ENCODE measurements at regions not wholly inside any gene's neighbourhood (a gene's known extent, or its start where the extent isn't known, plus 50 kb on each side); places are given as distances from the start of the nearest gene placed in this dataset.
"Not testable (repeated sequence)": the region's sequence is repeated elsewhere in the genome, so short reads cannot be mapped to it uniquely, and the experiment has no call there.

DNA sequence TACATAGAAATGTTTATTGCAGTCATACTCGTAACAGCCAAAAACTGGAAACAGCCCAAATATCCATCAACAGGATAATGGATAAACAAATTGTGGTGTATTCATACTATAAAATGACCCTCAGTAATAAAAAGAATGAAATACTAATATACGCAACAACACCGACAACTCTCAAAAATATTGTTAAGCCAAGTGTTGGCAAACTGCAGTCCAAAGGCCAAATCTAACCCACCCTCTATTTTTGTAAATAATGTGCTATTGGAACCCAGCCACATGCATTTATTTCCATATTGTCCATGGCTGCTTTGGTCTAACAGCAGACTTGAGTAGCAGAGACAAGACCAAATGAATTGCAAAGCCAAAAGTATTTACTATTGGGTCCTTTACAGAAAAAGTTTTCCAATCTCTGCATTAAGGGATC is 151.0 kb downstream of the MREG start:
- no peak for DNase-seq (ENCODE audit: low spot score)

DNA sequence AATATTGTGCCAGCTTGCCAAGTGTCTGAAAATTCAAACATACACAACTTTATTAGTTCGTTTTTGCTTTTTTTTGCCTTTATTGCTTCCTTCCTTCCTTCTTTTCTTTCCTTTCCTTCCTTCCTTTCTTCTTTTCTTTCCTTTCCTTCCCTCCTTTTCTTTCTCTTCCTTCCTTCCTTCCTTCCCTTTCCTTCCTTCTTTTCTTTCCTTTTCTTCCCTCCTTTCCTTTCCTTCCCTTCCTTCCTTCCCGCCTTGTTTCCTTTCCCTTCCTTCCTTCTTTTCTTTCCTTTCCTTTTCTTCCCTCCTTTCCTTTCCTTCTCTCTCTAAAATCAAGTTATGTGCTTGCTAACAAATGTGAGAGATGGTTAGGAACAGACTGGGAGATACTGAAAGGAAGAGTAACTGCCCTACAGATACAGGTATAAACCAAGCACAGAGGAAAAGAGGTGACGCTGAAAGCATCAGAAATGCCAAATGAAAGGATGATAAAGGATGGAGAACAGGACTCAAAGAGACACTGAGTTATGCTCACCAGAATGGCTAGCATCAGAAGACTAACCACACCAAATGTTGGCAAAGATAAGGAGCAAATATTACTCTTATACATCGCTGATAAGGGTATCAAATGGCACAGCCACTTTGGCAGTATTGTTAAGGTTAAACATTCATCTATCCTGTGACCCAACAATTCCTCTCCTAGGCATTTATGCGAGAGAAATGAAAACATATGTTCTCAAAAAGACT is 151.6 kb downstream of the MREG start:
- no peak for DNase-seq (ENCODE audit: low spot score)

DNA sequence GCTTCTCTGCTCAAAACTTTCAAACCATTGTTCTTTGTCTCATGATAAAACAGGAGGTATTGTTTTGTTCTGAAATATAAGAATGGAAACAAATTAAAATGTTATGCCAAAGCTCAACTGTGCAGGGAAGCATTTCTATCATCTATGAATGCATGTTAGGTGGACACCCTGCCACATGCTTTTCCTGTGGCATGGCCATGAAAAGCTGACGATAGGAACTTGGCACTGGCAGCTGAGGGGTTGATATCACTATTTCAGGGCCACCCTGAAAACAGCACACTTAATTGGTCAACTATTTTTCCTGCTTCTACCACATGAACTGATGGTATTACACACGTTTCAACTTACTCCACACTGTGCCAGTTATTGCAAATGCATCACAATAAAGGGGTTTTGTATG is 157.3 kb downstream of the MREG start:
- DNase-seq (ENCODE audit: low spot score), result no peak

- not testable (repeated sequence) for DNase-seq (ENCODE audit: low spot score)
These were observed 158.0 kb downstream of the MREG start for GRCh38 chr2:215855308-215855707.

DNA sequence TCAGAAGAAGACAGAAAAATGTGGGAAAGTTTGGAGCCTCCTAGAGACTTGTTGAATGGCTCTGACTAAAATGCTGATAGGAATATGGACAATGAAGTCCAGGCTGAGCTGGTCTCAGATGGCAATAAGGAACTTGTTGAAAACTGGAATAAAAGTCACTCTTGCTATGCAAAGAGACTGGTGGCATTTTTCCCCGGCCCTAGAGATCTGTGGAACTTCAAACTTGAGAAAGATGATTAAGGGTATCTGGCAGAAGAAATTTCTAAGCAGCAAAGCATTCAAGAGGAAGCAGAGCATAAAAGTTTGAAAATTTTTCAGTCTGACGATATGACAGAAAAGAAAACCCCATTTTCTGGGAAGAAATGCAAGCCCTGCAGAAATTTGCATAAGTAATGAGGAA is 159.3 kb downstream of the MREG start:
- no peak for DNase-seq (ENCODE audit: low spot score)

DNA sequence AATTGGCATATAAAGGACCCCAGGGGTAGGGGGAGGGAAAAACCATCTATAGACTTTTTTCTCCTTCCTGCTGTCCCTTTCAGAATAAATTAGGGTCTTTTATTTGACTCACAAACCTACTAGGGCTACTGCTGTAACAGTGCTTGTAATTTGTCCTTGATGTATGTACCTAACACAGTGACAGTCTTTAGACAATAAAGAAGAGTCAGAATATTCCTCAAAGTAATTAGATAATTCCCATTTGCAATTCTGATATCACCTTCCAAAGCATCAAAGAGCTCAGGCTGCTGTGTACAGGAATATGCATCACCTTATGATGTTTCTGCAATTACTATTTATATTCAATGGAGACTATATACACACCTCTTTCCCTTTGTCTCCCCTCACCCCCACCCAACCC is 161.7 kb downstream of the MREG start:
- no peak for DNase-seq (ENCODE audit: low spot score)

- DNase-seq (ENCODE audit: low spot score), result no peak
These were observed 162.3 kb downstream of the MREG start for GRCh38 chr2:215851082-215851481.

- DNase-seq (ENCODE audit: low spot score), result no peak
These were observed 163.0 kb downstream of the MREG start for GRCh38 chr2:215850380-215850779.

- DNase-seq (ENCODE audit: low spot score), result no peak
These were observed 163.6 kb downstream of the MREG start for GRCh38 chr2:215849771-215850170.

DNA sequence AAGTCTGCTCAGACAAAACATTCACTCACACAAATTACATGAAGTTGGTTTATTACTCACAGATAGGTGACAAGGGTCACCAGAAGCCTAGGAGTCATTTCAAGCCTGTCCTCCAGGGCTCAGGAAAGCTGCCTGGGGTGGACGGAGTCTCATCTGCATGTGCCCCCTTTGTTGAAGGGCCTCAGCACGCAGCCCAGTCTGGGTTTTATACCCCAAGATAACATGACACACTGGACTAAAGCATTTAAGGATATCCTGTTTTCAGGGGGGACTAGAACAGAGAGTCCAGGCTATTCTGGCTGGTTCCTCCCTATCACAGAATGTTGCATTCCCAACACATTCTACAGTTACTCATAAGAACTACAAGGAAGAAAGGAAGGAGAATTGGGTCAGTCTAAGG is 164.7 kb downstream of the MREG start:
- no peak for DNase-seq (ENCODE audit: low spot score)

DNA sequence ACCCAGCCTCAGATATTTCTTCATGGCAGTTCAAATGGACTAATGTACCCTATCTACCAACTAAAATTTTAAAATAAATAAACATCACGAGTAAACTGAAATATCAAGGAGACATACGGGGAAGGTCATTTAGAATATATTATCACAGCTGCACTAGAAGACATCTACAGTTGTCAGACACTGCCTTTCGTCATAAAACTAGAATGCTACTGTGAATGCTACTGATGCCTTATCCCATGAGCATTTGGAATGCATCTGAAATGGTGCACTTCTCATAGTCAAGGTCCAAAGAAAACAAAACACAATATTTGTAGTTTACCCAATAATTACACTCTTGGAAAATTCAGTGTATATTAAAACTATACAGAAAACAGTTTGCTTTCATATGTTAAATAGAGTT is 165.2 kb downstream of the MREG start:
- DNase-seq (ENCODE audit: low spot score), result no peak

DNA sequence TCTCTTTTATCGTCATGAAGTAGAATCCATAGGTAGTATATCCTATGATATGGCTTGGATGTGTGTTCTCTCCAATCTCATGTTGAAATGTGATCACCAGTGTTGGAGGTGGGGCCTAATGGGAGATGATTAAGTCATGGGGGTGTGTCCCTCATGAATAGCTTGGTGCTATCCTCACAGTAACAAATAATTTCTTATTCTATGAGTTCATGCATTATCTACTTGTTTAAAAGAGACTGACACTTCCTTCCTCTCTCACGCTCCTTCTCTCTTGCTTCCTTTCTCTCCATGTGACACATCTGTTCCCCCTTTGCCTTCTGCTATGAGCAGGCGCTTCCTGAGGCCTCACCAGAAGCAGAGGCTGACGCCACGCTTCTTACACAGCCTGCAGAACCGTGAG is 165.6 kb downstream of the MREG start:
- DNase-seq (ENCODE audit: low spot score), result no peak

DNA sequence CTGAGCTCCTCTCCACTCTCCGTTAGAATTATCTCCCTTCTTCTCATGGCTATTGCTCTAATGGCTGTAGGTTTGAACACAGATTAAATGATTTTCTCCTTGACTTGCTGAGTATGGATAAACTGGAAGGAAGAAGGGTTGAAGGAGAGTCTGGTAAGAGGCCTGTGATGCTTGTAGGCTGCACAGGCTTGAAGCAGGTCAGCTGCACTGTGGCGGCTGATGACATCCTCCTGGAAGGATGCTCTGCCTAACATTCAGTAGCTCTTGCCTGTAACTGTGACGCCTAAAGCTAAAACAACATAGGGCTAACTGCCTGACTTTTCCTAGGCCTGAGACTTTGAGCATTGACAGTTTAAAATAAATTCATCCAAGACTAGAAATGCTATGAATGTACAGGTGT is 166.3 kb downstream of the MREG start:
- no peak for DNase-seq (ENCODE audit: low spot score)

DNA sequence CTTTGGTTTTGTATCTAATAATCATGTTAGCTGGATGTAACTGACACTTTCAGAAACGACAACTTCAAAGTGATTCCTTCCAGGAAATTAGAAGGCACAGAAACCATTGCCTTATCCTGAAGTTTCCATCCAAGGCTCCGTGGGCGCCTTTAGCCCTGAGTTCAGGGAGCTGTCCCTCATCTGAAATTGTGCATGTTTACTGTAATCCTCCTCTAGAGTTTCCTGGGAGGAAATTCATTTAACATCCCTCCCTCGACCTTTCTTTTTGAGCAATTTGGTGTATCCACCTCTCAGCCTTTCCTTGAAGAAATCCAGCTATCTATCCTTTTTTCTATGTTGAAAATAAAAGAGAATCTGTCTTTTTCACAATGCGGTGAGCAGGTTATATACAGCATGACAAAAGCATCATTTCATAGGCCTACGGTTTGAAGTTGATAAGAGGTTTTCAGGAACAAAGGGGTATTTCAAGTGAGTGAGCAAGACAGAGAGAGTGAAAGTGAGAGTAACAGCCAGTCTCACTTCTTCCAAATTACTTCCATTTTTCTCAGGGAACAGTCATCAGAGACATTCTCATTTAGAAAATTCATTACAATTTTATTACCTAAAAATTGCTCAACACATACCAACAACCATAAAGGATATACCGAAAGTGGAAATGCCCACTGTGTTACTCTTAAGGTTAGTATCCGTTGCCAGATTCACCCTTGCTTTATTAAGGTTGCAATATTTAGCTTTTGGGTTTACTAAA is 167.3 kb downstream of the MREG start:
- no peak for DNase-seq (ENCODE audit: low spot score)

DNA sequence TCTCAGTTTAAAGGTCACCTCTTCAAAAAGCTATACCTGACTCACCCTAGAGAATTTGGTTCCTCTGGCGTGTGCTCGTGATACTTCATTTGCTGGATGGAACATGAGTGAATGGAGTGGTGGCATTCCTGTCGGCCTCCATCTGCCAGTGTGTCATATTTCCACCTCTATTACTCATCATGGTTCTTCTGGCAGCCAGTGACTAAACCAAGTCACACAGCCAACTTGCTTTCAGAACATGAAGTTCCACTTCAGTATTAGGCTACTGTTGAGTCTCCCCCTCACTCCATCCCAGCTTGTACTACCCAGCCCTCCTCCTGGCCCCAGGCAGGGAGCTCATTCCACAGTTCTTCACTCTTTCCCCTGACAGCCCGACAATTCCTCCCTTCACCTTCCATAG is 169.8 kb downstream of the MREG start:
- DNase-seq (ENCODE audit: low spot score), result no peak

DNA sequence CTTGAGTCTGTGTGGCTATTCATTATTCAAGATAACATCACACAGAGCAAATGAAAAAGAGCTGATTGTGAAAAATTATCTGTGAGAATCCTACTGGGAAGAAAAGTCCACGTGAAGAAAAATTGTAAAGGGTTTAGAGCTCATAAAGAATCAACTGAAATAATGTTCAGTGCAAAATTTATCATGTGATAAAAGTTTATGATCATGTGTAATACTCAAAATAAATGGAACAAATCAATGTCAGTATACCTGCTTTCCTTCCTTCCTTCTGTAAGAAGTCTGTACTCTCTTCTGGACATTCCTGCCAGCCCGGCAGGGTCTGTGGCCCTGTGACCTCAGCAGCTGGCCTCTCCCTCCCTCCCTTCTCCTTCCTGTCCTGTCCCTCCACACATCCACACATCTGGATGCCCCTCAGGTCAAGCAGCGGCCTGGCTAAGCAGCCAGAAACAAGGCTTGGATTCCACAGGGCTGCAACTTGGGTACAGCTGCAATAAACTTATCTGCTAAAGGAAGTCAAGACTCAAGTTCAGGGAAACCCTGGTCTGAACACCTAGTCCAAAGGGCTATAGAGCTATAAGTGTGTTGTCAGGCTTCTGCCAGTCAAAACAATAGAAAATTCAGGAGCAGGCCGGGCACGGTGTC is 172.1 kb downstream of the MREG start:
- DNase-seq (ENCODE audit: low spot score), result no peak

GRCh38 chr2:215839816-215840215 is 173.5 kb downstream of the MREG start:
- no peak for DNase-seq (ENCODE audit: low spot score)

DNA sequence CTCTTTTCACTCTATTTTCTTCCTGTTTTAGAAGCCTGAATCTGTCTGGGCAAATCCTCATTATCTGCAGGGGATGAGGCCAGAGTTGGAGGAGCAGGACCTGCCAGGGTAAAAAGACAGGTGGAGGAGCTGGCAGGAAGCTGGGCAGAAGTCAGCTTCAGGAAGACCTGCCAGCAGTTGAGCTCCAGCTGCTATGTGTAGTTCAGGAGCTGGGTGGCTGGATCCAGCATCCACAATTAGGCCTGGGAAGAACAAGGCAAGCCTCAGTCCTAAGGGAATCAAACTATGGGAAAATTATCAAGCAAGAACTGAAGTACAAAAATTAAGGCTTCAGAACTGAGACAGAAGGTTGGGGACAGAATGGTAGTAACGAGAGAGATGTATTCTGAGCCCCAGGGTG is 174.0 kb downstream of the MREG start:
- no peak for DNase-seq (ENCODE audit: low spot score)

GRCh38 chr2:215836881-215837280 is 176.5 kb downstream of the MREG start:
- no peak for DNase-seq (ENCODE audit: low spot score)

DNA sequence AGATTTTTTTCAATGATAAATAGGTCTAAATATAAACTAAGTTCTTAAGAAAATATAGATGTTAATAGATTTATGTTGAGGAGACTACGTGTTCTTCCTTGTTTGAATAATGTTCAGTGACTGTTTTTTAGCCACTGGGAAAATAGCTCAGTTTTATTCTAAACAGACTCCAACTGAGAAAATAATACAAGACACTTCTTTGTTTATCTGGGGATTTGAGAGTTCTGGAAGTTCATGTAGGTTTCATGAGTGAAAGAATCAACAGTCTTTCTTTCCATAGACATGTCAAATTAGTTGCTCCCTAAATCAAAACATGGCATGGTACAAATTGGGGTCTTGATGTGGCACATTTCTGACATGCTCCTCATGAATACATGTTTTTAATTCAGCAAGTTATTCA is 177.7 kb downstream of the MREG start:
- no peak for DNase-seq (ENCODE audit: low spot score)

DNA sequence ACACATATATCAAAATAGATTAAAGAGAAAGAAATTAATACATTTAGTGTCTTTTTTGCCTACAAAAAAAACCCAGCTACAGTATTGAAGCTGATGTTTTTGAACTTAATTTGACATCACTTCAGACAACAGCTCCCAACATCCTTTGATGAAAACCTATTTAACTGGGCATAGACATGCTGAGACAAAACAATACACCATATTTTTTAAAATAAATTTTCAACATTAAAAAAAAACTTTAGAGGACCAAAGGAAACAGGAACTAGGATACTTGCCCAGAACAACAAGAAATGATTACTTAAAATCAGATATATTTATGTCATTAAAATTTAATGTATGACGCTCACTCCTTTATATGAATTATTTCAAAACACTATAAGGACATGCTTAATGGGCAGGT is 178.1 kb downstream of the MREG start:
- DNase-seq (ENCODE audit: low spot score), result no peak

DNA sequence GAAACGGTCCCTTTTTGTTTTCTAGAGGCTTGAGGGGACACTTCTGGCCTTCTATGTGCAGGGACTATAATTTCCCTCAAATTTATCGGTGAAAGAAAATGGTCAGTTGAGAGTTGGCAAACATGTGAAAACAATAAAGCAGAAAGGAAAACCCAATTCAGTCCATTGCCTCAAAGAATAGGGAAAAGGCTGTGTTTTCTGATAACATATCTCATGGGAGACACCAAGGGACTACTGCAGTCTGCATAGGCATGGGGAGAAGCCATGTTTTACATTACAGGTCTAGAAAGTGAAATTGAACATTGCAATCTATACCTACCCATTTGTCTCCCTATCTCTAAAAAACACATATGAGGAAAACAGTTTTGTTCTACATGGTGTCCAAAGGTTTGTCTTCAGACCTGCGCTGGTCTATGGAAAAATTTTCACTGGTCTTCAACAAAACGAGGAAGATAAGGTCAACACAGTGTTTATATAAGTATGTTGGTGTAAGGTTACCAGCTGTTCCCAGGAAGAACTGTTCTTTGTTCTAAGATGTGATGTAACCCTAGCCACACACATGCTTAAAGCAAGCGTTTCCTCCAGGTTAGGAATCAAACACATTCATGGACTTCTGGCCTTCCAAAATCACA is 179.7 kb downstream of the MREG start:
- DNase-seq (ENCODE audit: low spot score), result peak; percentile 45
